GM23338 (cell line): ENCODE measurements at regions not wholly inside any gene's neighbourhood (a gene's known extent, or its start where the extent isn't known, plus 50 kb on each side); places are given as distances from the start of the nearest gene placed in this dataset.

Source experiments
- ATAC-seq: fragments of 200-7000 bp; cut with Tn5 transposase; 3 replicates; pipeline ENCODE4 v1.9.1; 2020
- DNase-seq: peaks from one replicate; pipeline ENCODE4 v3.0.0-alpha.2; 2015; ENCODE audit warnings: low spot score
- H2AFZ ChIP-seq: fragments of 200-600 bp; sonication (generic); 2 replicates; pipeline ENCODE4 v1.8.0; 2016; ENCODE audit warnings: antibody characterized with exemption, mild to moderate bottlenecking, moderate library complexity
- H3F3A ChIP-seq: fragments of 200-600 bp; sonication (generic); replicated peaks from 2 replicates; pipeline ENCODE4 v1.8.0; 2017; ENCODE audit warnings: antibody characterized with exemption, mixed run types, low read depth
- H3K27ac ChIP-seq: fragments of 200-600 bp; sonication (generic); 2 replicates; pipeline ENCODE4 v1.6.1; 2016; ENCODE audit warnings: low read depth
- H3K27me3 ChIP-seq: fragments of 200-600 bp; sonication (generic); 2 replicates; pipeline ENCODE4 v1.8.0; 2016; ENCODE audit warnings: mild to moderate bottlenecking, mixed run types, moderate library complexity; ENCODE audit not compliant: insufficient read depth
- H3K36me3 ChIP-seq: fragments of 200-600 bp; sonication (generic); 2 replicates; pipeline ENCODE4 v1.8.0; 2016; ENCODE audit warnings: mild to moderate bottlenecking; ENCODE audit not compliant: insufficient read depth
- H3K4me1 ChIP-seq: fragments of 200-600 bp; sonication (generic); 2 replicates; pipeline ENCODE4 v1.8.0; 2016; ENCODE audit warnings: mild to moderate bottlenecking, moderate library complexity; ENCODE audit not compliant: insufficient read depth
- H3K4me2 ChIP-seq: fragments of 200-600 bp; sonication (generic); 2 replicates; pipeline ENCODE4 v1.7.1; 2017; ENCODE audit warnings: mixed run types
- H3K4me3 ChIP-seq: fragments of 200-600 bp; sonication (generic); 2 replicates; pipeline ENCODE4 v1.6.1; 2016; ENCODE audit warnings: mixed run types
- H3K79me2 ChIP-seq: fragments of 200-600 bp; sonication (generic); replicated peaks from 2 replicates; pipeline ENCODE4 v1.8.0; 2017; ENCODE audit warnings: mild to moderate bottlenecking; ENCODE audit not compliant: insufficient read depth
- H3K9me2 ChIP-seq: fragments of 200-600 bp; sonication (generic); 2 replicates; pipeline ENCODE4 v1.8.0; 2017; ENCODE audit not compliant: insufficient read depth
- H4K20me1 ChIP-seq: fragments of 200-600 bp; sonication (generic); replicated peaks from 2 replicates; pipeline ENCODE4 v1.8.0; 2017; ENCODE audit warnings: mild to moderate bottlenecking; ENCODE audit not compliant: insufficient read depth
- H3K27ac Mint-ChIP-seq: 2 replicates; pipeline ENCODE4 v1.8.0; 2020; ENCODE audit warnings: inconsistent platforms, mild to moderate bottlenecking, moderate library complexity, mixed read lengths
- H3K27me3 Mint-ChIP-seq: 3 replicates; pipeline ENCODE4 v1.8.0; 2022; ENCODE audit warnings: low read depth, mild to moderate bottlenecking, moderate library complexity, mixed read lengths, inconsistent platforms; ENCODE audit not compliant: insufficient read depth, poor library complexity
- H3K36me3 Mint-ChIP-seq: 3 replicates; pipeline ENCODE4 v1.8.0; 2021; ENCODE audit warnings: low read depth, mild to moderate bottlenecking, inconsistent platforms, moderate library complexity, mixed read lengths
- H3K4me1 Mint-ChIP-seq: 3 replicates; pipeline ENCODE4 v1.8.0; 2020; ENCODE audit warnings: mild to moderate bottlenecking, inconsistent platforms, mixed read lengths
- H3K4me3 Mint-ChIP-seq: 3 replicates; pipeline ENCODE4 v1.8.0; 2021; ENCODE audit warnings: moderate library complexity, mild to moderate bottlenecking, inconsistent platforms, mixed read lengths
- H3K9me3 Mint-ChIP-seq: 3 replicates; pipeline ENCODE4 v1.8.0; 2020; ENCODE audit warnings: moderate library complexity, mild to moderate bottlenecking, inconsistent platforms, mixed read lengths
- CREB1 ChIP-seq: fragments of 250-450 bp; sonication (Bioruptor Pico); IDR thresholded peaks from 2 replicates; pipeline ENCODE4 v1.5.0; 2020; ENCODE audit warnings: low read depth, mild to moderate bottlenecking, moderate library complexity
- EZH2 ChIP-seq: fragments of 200-600 bp; sonication (generic); IDR thresholded peaks from one replicate; pipeline ENCODE4 v1.8.0; 2017; ENCODE audit warnings: antibody characterized with exemption, mild to moderate bottlenecking, low read depth; ENCODE audit not compliant: unreplicated experiment
- EZH2phosphoT487 ChIP-seq: fragments of 200-600 bp; sonication (generic); IDR thresholded peaks from one replicate; pipeline ENCODE4 v1.8.1; 2018; ENCODE audit warnings: antibody characterized with exemption; ENCODE audit not compliant: unreplicated experiment
- JUNB ChIP-seq: IDR thresholded peaks from one replicate; pipeline ENCODE4 v1.6.1; 2016; ENCODE audit warnings: antibody characterized with exemption; ENCODE audit not compliant: unreplicated experiment
- NANOG ChIP-seq: IDR thresholded peaks from 2 replicates; pipeline ENCODE4 v1.6.1; 2016; ENCODE audit warnings: antibody characterized with exemption, borderline replicate concordance
- POLR2AphosphoS5 ChIP-seq: IDR thresholded peaks from 2 replicates; pipeline ENCODE4 v1.6.1; 2016; ENCODE audit warnings: antibody characterized with exemption, low read depth
- REST ChIP-seq: IDR thresholded peaks from one replicate; pipeline ENCODE4 v1.6.1; 2018; ENCODE audit warnings: antibody characterized with exemption; ENCODE audit not compliant: unreplicated experiment
- ZNF114 ChIP-seq: fragments of 250-450 bp; sonication (Bioruptor Pico); IDR thresholded peaks from 2 replicates; pipeline ENCODE4 v1.5.0; 2020; ENCODE audit warnings: mild to moderate bottlenecking, moderate library complexity
- ZNF462 ChIP-seq: fragments of 250-450 bp; sonication (Bioruptor Pico); IDR thresholded peaks from 2 replicates; pipeline ENCODE4 v1.5.0; 2020; ENCODE audit warnings: mild to moderate bottlenecking, moderate library complexity

GRCh38 chr1:59020151-59020997, 236.5 kb upstream of the JUN start:
- Mint-ChIP-seq H3K4me1 (peaks cover 14% of the 10 kb centered on the region), H3K9me3 (peaks cover 10% of the 10 kb centered on the region; the same call in 1 of the 3 replicates), H3K27ac (no peak overlapping the region), H3K27me3 (peaks cover 10% of the 10 kb centered on the region), H3K36me3 (peaks cover 3% of the 10 kb centered on the region; the same call in 1 of the 3 replicates), H3K4me3 (no peak overlapping the region)
- no peak for TF ChIP-seq REST
- no peak for TF ChIP-seq EZH2
- no peak for TF ChIP-seq POLR2AphosphoS5
- no peak for TF ChIP-seq ZNF462 (CRISPR knock-in tag)
- no peak for TF ChIP-seq ZNF114
- TF ChIP-seq CREB1: no peak
- TF ChIP-seq NANOG: no peak
- no peak for TF ChIP-seq JUNB
- TF ChIP-seq EZH2phosphoT487: no peak
- no peak overlapping the region for H2AFZ ChIP-seq
- H3K27ac ChIP-seq: no peak overlapping the region
- H3K79me2 ChIP-seq: no peaks in the 10 kb centered on the region
- ATAC-seq (no peak), DNase-seq (no peak)
- no peaks in the 10 kb centered on the region for H3K36me3 ChIP-seq
- H3K4me2 ChIP-seq: no peak overlapping the region
- no peaks in the 10 kb centered on the region for H3K4me1 ChIP-seq
- H3K4me3 ChIP-seq: no peak overlapping the region
- H3K9me2 ChIP-seq: no peaks in the 10 kb centered on the region; the same call in 1 of the 2 replicates
- no peaks in the 10 kb centered on the region for H3K27me3 ChIP-seq
- H3F3A ChIP-seq: no peaks in the 10 kb centered on the region
- no peaks in the 10 kb centered on the region for H4K20me1 ChIP-seq
